ENCODE measurements at regions not wholly inside any gene's neighbourhood (a gene's known extent, or its start where the extent isn't known, plus 50 kb on each side); places are given as distances from the start of the nearest gene placed in this dataset.

GRCh38 chr11:24132471-24132870, 364.4 kb upstream of the LUZP2 start:
- H3K27me3 ChIP-seq, result no peaks in the 10 kb centered on the region
- DNase-seq (ENCODE audit: extremely low spot score in 2 of 2), result no peak
- intact Hi-C loops (cut with DNase I), result no loop called here
- no peaks in the 10 kb centered on the region for H3K4me1 ChIP-seq
- H3K4me3 ChIP-seq, result no peak overlapping the region
- no peak for TF ChIP-seq POLR2AphosphoS5 (IDR thresholded peaks at IDR 0.05; ENCODE audit: insufficient read depth in 1 of 2, low read depth in 1 of 2)
- H3K9me3 ChIP-seq, result no peaks in the 10 kb centered on the region
- no peaks in the 10 kb centered on the region for H3K36me3 ChIP-seq
- H3K27ac ChIP-seq, result no peak overlapping the region

DNA sequence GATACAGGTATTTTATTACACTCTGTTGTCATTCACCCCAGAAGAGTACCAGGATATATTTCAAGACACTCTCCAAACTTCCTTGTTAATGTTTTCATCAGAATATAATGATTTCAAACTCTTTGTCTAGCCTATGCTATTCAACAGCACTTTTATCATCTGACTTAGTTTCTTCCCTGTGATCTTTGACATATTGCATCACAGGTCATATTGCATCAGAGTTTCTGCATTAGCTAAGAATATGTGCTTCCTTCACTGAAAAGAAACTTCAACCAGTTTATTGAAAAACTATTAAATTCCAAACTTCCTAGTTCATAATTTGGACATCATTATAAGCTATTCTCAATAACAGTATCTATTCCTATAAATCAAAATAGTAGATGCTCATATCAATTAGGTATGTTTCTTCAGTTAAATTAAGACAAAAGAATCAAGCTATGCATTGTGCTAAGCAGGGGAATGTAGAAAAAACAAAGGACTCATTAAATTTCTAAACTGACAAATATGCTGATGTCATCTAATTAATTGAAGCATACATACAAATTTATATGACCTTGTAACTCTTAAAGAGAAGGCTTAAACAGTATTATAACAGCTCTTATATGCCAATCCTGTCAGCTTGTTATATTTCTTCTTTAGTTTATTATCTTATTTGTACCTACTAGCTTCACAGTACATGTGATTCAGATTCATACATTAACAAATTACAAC, 361.8 kb upstream of the LUZP2 start:
- intact Hi-C loops (cut with DNase I), result no loop called here
- no peaks in the 10 kb centered on the region for H3K4me1 ChIP-seq

DNA sequence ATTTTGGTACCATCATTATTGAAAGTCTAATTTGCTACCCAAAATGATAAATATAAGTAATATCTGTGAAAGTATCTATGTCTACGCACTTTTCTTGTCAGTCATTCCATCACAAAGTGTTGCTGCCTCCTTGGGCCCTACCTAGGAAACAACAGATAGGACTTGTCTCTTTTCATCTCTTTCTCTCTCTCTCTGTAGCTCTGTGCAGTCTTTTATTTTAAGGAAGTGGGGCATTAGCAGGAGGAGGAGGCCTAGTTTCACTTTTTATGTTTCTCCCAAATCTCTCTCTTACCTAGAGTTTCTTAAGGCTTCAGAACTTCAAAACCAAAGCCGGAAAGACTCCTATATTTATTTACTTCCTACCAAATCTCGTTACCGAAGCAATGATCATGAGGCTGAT, 354.8 kb upstream of the LUZP2 start:
- no peaks in the 10 kb centered on the region for H3K9me3 ChIP-seq
- H3K27me3 ChIP-seq, result no peaks in the 10 kb centered on the region
- H3K36me3 ChIP-seq, result no peaks in the 10 kb centered on the region
- DNase-seq (ENCODE audit: extremely low spot score in 2 of 2), result no peak
- no peak overlapping the region for H3K4me3 ChIP-seq
- no peaks in the 10 kb centered on the region for H3K4me1 ChIP-seq
- TF ChIP-seq POLR2AphosphoS5 (IDR thresholded peaks at IDR 0.05; ENCODE audit: insufficient read depth in 1 of 2, low read depth in 1 of 2), result no peak
- TF ChIP-seq POLR2A (IDR thresholded peaks at IDR 0.05), result no peak
- no peak for TF ChIP-seq CTCF (IDR thresholded peaks at IDR 0.05)
- intact Hi-C loops (cut with DNase I), result no loop called here
- no peak overlapping the region for H3K27ac ChIP-seq

More for the DNA sequence above, 361.8 kb upstream of the LUZP2 start:
- H3K27me3 ChIP-seq, result no peaks in the 10 kb centered on the region
- H3K36me3 ChIP-seq, result no peaks in the 10 kb centered on the region
- no peak overlapping the region for H3K4me3 ChIP-seq
- no peaks in the 10 kb centered on the region for H3K9me3 ChIP-seq
- H3K27ac ChIP-seq, result no peak overlapping the region
- TF ChIP-seq POLR2A (IDR thresholded peaks at IDR 0.05), result no peak
- TF ChIP-seq CTCF (IDR thresholded peaks at IDR 0.05), result no peak
- DNase-seq (ENCODE audit: extremely low spot score in 2 of 2), result no peak

- intact Hi-C loops (cut with DNase I), result no loop called here
- H3K27ac ChIP-seq, result no peak overlapping the region
- no peak for TF ChIP-seq POLR2AphosphoS5 (IDR thresholded peaks at IDR 0.05; ENCODE audit: insufficient read depth in 1 of 2, low read depth in 1 of 2)
- TF ChIP-seq POLR2A (IDR thresholded peaks at IDR 0.05), result no peak
- TF ChIP-seq CTCF (IDR thresholded peaks at IDR 0.05), result no peak
- H3K27me3 ChIP-seq, result no peaks in the 10 kb centered on the region
- H3K9me3 ChIP-seq, result no peaks in the 10 kb centered on the region
- no peaks in the 10 kb centered on the region for H3K36me3 ChIP-seq
- H3K4me3 ChIP-seq, result no peak overlapping the region
- H3K4me1 ChIP-seq, result no peaks in the 10 kb centered on the region
- DNase-seq (ENCODE audit: extremely low spot score in 2 of 2), result no peak
Measured at GRCh38 chr11:24145411-24145810, 351.4 kb upstream of the LUZP2 start.

DNA sequence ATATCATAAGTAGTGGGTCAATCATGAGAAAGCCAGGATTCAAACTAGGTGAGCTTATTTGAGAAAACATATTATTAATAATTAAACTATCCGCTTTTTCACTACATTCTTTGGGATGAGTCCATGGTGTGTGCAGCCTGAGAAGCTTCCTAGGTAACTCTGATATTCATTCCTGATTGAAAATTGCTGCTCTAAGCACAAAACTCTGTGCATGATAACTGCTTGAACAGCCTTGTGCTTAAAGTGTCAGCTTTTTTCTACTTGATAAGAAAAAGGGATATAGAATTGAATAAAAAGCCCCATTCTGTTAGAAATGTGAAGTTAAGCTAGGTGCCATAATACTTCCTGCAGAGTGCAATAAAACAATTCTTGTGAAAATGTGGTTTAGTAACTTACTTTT, 343.5 kb upstream of the LUZP2 start:
- Histone ChIP-seq H3K4me3 (no peak overlapping the region), H3K27me3 (no peaks in the 10 kb centered on the region), H3K27ac (no peak overlapping the region), H3K4me1 (no peaks in the 10 kb centered on the region), H3K9me3 (no peaks in the 10 kb centered on the region), H3K36me3 (no peaks in the 10 kb centered on the region)
- intact Hi-C loops (cut with DNase I), result no loop called here
- DNase-seq (ENCODE audit: extremely low spot score in 2 of 2), result no peak
- TF ChIP-seq CTCF (IDR thresholded peaks at IDR 0.05), result no peak
- no peak for TF ChIP-seq POLR2A (IDR thresholded peaks at IDR 0.05)
- no peak for TF ChIP-seq POLR2AphosphoS5 (IDR thresholded peaks at IDR 0.05; ENCODE audit: insufficient read depth in 1 of 2, low read depth in 1 of 2)
